ENCODE measurements at regions not wholly inside any gene's neighbourhood (a gene's known extent, or its start where the extent isn't known, plus 50 kb on each side); places are given as distances from the start of the nearest gene placed in this dataset.

DNA sequence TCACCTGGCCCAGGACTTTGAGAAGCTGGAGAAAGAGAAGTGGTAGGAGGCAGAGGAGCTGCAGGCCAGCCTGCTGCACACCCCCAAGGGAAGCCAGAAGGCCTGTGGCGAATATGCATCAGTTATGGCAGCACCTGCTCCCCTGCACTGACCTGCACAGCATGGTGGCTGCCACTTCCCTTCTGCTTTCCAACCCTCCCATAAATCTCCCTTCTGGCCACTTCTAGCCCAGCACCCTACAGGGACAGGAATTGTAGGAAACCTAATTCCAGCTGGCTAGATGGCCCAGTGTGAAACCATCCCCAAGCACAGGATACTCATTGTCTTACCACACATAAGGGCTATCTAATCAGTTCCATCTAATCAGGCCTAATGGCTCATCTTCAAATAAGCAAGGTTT is 136.3 kb downstream of the TBX3 start:
- Histone ChIP-seq H3K4me2 (ENCODE audit: low read length) (no peak overlapping the region), H3K9me3 (ENCODE audit: insufficient read depth, low read depth, low read length) (no peaks in the 10 kb centered on the region), H4K20me1 (ENCODE audit: insufficient read depth, low read length) (no peaks in the 10 kb centered on the region), H3K27me3 (ENCODE audit: insufficient read depth, low read length) (no peaks in the 10 kb centered on the region), H3K4me3 (ENCODE audit: insufficient read depth, low read depth, low read length) (no peak overlapping the region), H3K4me1 (ENCODE audit: insufficient read depth, low read length) (no peaks in the 10 kb centered on the region), H3K9ac (ENCODE audit: low read length) (no peak overlapping the region), H3K79me2 (ENCODE audit: insufficient read depth, low read length) (no peaks in the 10 kb centered on the region), H3K36me3 (ENCODE audit: insufficient read depth, low read length) (no peaks in the 10 kb centered on the region), H3K27ac (ENCODE audit: low read depth, low read length) (no peak overlapping the region), H2AFZ (ENCODE audit: low read depth, low read length) (no peak overlapping the region)
- no peak for DNase-seq (ENCODE audit: low read depth)
- no peaks in the 10 kb centered on the region for H3K36me3 Mint-ChIP-seq (ENCODE audit: low read depth, unreplicated experiment)
- no peaks in the 10 kb centered on the region for H3K4me1 Mint-ChIP-seq (ENCODE audit: low read depth, unreplicated experiment)
- peaks cover 7% of the 10 kb centered on the region for H3K27me3 Mint-ChIP-seq (ENCODE audit: low read depth, unreplicated experiment)
- no peak for TF ChIP-seq EZH2 (IDR thresholded peaks at IDR 0.05; ENCODE audit: insufficient read depth, low read length)
- TF ChIP-seq, protein P1, sequence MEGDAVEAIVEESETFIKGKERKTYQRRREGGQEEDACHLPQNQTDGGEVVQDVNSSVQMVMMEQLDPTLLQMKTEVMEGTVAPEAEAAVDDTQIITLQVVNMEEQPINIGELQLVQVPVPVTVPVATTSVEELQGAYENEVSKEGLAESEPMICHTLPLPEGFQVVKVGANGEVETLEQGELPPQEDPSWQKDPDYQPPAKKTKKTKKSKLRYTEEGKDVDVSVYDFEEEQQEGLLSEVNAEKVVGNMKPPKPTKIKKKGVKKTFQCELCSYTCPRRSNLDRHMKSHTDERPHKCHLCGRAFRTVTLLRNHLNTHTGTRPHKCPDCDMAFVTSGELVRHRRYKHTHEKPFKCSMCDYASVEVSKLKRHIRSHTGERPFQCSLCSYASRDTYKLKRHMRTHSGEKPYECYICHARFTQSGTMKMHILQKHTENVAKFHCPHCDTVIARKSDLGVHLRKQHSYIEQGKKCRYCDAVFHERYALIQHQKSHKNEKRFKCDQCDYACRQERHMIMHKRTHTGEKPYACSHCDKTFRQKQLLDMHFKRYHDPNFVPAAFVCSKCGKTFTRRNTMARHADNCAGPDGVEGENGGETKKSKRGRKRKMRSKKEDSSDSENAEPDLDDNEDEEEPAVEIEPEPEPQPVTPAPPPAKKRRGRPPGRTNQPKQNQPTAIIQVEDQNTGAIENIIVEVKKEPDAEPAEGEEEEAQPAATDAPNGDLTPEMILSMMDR (IDR thresholded peaks at IDR 0.05; ENCODE audit: insufficient read depth, low read depth, low read length), result no peak
- no peak overlapping the region for H3K4me3 Mint-ChIP-seq (ENCODE audit: unreplicated experiment)
- H3K9me3 Mint-ChIP-seq (ENCODE audit: unreplicated experiment), result no peaks in the 10 kb centered on the region
- no peak overlapping the region for H3K27ac Mint-ChIP-seq (ENCODE audit: unreplicated experiment)
- no peak for FAIRE-seq

GRCh38 chr12:114530417-114530816 is 124.5 kb upstream of the TBX5 start:
- no peak for FAIRE-seq
- no peak overlapping the region for H3K27ac ChIP-seq (ENCODE audit: low read depth, low read length)
- no peaks in the 10 kb centered on the region for H3K27me3 ChIP-seq (ENCODE audit: insufficient read depth, low read length)
- H3K4me3 ChIP-seq (ENCODE audit: insufficient read depth, low read depth, low read length), result no peak overlapping the region
- H3K9ac ChIP-seq (ENCODE audit: low read length), result no peak overlapping the region
- H3K27me3 Mint-ChIP-seq (ENCODE audit: low read depth, unreplicated experiment), result peaks cover 7% of the 10 kb centered on the region
- H4K20me1 ChIP-seq (ENCODE audit: insufficient read depth, low read length), result no peaks in the 10 kb centered on the region
- no peak overlapping the region for H3K4me2 ChIP-seq (ENCODE audit: low read length)
- no peak overlapping the region for H3K4me3 Mint-ChIP-seq (ENCODE audit: unreplicated experiment)
- no peak for DNase-seq (ENCODE audit: low read depth)
- H3K9me3 Mint-ChIP-seq (ENCODE audit: unreplicated experiment), result peaks cover 2% of the 10 kb centered on the region
- H3K36me3 ChIP-seq (ENCODE audit: insufficient read depth, low read length), result no peaks in the 10 kb centered on the region
- H3K9me3 ChIP-seq (ENCODE audit: insufficient read depth, low read depth, low read length), result no peaks in the 10 kb centered on the region
- H3K36me3 Mint-ChIP-seq (ENCODE audit: low read depth, unreplicated experiment), result no peaks in the 10 kb centered on the region
- no peaks in the 10 kb centered on the region for H3K4me1 ChIP-seq (ENCODE audit: insufficient read depth, low read length)
- no peak overlapping the region for H2AFZ ChIP-seq (ENCODE audit: low read depth, low read length)
- H3K27ac Mint-ChIP-seq (ENCODE audit: unreplicated experiment), result no peak overlapping the region
- TF ChIP-seq, protein P1 (IDR thresholded peaks at IDR 0.05; ENCODE audit: insufficient read depth, low read depth, low read length), result no peak
- no peaks in the 10 kb centered on the region for H3K4me1 Mint-ChIP-seq (ENCODE audit: low read depth, unreplicated experiment)
- no peaks in the 10 kb centered on the region for H3K79me2 ChIP-seq (ENCODE audit: insufficient read depth, low read length)

- Histone ChIP-seq H3K4me2 (ENCODE audit: low read length) (no peak overlapping the region), H3K4me3 (ENCODE audit: insufficient read depth, low read depth, low read length) (no peak overlapping the region), H4K20me1 (ENCODE audit: insufficient read depth, low read length) (no peaks in the 10 kb centered on the region), H3K9me3 (ENCODE audit: insufficient read depth, low read depth, low read length) (no peaks in the 10 kb centered on the region), H3K36me3 (ENCODE audit: insufficient read depth, low read length) (no peaks in the 10 kb centered on the region), H3K27ac (ENCODE audit: low read depth, low read length) (no peak overlapping the region), H3K9ac (ENCODE audit: low read length) (no peak overlapping the region), H3K79me2 (ENCODE audit: insufficient read depth, low read length) (no peaks in the 10 kb centered on the region), H2AFZ (ENCODE audit: low read depth, low read length) (no peak overlapping the region), H3K4me1 (ENCODE audit: insufficient read depth, low read length) (no peaks in the 10 kb centered on the region), H3K27me3 (ENCODE audit: insufficient read depth, low read length) (no peaks in the 10 kb centered on the region)
- no peak overlapping the region for H3K4me3 Mint-ChIP-seq (ENCODE audit: unreplicated experiment)
- H3K4me1 Mint-ChIP-seq (ENCODE audit: low read depth, unreplicated experiment), result no peaks in the 10 kb centered on the region
- peaks cover 7% of the 10 kb centered on the region for H3K27me3 Mint-ChIP-seq (ENCODE audit: low read depth, unreplicated experiment)
- TF ChIP-seq, protein P1 (IDR thresholded peaks at IDR 0.05; ENCODE audit: insufficient read depth, low read depth, low read length), result no peak
- TF ChIP-seq EZH2 (IDR thresholded peaks at IDR 0.05; ENCODE audit: insufficient read depth, low read length), result no peak
- FAIRE-seq (no peak), DNase-seq (ENCODE audit: low read depth) (no peak)
- no peaks in the 10 kb centered on the region for H3K36me3 Mint-ChIP-seq (ENCODE audit: low read depth, unreplicated experiment)
- peaks cover 2% of the 10 kb centered on the region for H3K9me3 Mint-ChIP-seq (ENCODE audit: unreplicated experiment)
- no peak overlapping the region for H3K27ac Mint-ChIP-seq (ENCODE audit: unreplicated experiment)
Measured at GRCh38 chr12:114529966-114530365, 124.0 kb upstream of the TBX5 start.

Measured in astrocyte (in vitro differentiated cells and primary cell).